ENCODE measurements at regions not wholly inside any gene's neighbourhood (a gene's known extent, or its start where the extent isn't known, plus 50 kb on each side); places are given as distances from the start of the nearest gene placed in this dataset.
"Not testable (repeated sequence)": the region's sequence is repeated elsewhere in the genome, so short reads cannot be mapped to it uniquely, and the experiment has no call there.

GRCh38 chr15:45821390-45821789 lies 186.6 kb downstream of the SQOR start:
- no peak for TF ChIP-seq EZH2 (IDR thresholded peaks at IDR 0.05; ENCODE audit: insufficient read depth, low read length)
- Mint-ChIP-seq H3K27me3 (ENCODE audit: low read depth, unreplicated experiment) (no peaks in the 10 kb centered on the region), H3K27ac (ENCODE audit: unreplicated experiment) (no peak overlapping the region), H3K36me3 (ENCODE audit: low read depth, unreplicated experiment) (no peaks in the 10 kb centered on the region), H3K4me1 (ENCODE audit: low read depth, unreplicated experiment) (no peaks in the 10 kb centered on the region), H3K9me3 (ENCODE audit: unreplicated experiment) (peaks cover 4% of the 10 kb centered on the region), H3K4me3 (ENCODE audit: unreplicated experiment) (no peak overlapping the region)
- Histone ChIP-seq H3K9me3 (ENCODE audit: insufficient read depth, low read depth, low read length) (no peaks in the 10 kb centered on the region), H3K36me3 (ENCODE audit: insufficient read depth, low read length) (no peaks in the 10 kb centered on the region), H3K4me1 (ENCODE audit: insufficient read depth, low read length) (no peaks in the 10 kb centered on the region), H3K4me2 (ENCODE audit: low read length) (no peak overlapping the region), H2AFZ (ENCODE audit: low read depth, low read length) (no peak overlapping the region), H3K9ac (ENCODE audit: low read length) (no peak overlapping the region), H4K20me1 (ENCODE audit: insufficient read depth, low read length) (no peaks in the 10 kb centered on the region), H3K4me3 (ENCODE audit: insufficient read depth, low read depth, low read length) (no peak overlapping the region), H3K27me3 (ENCODE audit: insufficient read depth, low read length) (no peaks in the 10 kb centered on the region), H3K79me2 (ENCODE audit: insufficient read depth, low read length) (no peaks in the 10 kb centered on the region), H3K27ac (ENCODE audit: low read depth, low read length) (no peak overlapping the region)
- FAIRE-seq = no peak
- DNase-seq (ENCODE audit: low read depth) = no peak

GRCh38 chr15:45822968-45823367 lies 188.1 kb downstream of the SQOR start:
- H3K9me3 Mint-ChIP-seq (ENCODE audit: unreplicated experiment); H3K4me2 ChIP-seq (ENCODE audit: low read length); H3K27me3 ChIP-seq (ENCODE audit: insufficient read depth, low read length); H4K20me1 ChIP-seq (ENCODE audit: insufficient read depth, low read length); DNase-seq (ENCODE audit: low read depth); H3K9ac ChIP-seq (ENCODE audit: low read length); FAIRE-seq; H3K4me1 Mint-ChIP-seq (ENCODE audit: low read depth, unreplicated experiment); H3K27ac ChIP-seq (ENCODE audit: low read depth, low read length); H3K36me3 ChIP-seq (ENCODE audit: insufficient read depth, low read length); H3K4me3 ChIP-seq (ENCODE audit: insufficient read depth, low read depth, low read length); H3K79me2 ChIP-seq (ENCODE audit: insufficient read depth, low read length); H3K9me3 ChIP-seq (ENCODE audit: insufficient read depth, low read depth, low read length); H3K27me3 Mint-ChIP-seq (ENCODE audit: low read depth, unreplicated experiment); H2AFZ ChIP-seq (ENCODE audit: low read depth, low read length); H3K27ac Mint-ChIP-seq (ENCODE audit: unreplicated experiment); H3K4me3 Mint-ChIP-seq (ENCODE audit: unreplicated experiment); H3K36me3 Mint-ChIP-seq (ENCODE audit: low read depth, unreplicated experiment); H3K4me1 ChIP-seq (ENCODE audit: insufficient read depth, low read length): not testable (repeated sequence)

GRCh38 chr15:45827275-45827674 lies 192.4 kb downstream of the SQOR start:
- Histone ChIP-seq H3K36me3 (ENCODE audit: insufficient read depth, low read length) (no peaks in the 10 kb centered on the region), H3K9me3 (ENCODE audit: insufficient read depth, low read depth, low read length) (peaks cover 3% of the 10 kb centered on the region), H4K20me1 (ENCODE audit: insufficient read depth, low read length) (no peaks in the 10 kb centered on the region), H3K4me1 (ENCODE audit: insufficient read depth, low read length) (no peaks in the 10 kb centered on the region), H3K79me2 (ENCODE audit: insufficient read depth, low read length) (no peaks in the 10 kb centered on the region), H3K27me3 (ENCODE audit: insufficient read depth, low read length) (no peaks in the 10 kb centered on the region), H3K4me3 (ENCODE audit: insufficient read depth, low read depth, low read length) (no peak overlapping the region), H3K9ac (ENCODE audit: low read length) (no peak overlapping the region), H3K4me2 (ENCODE audit: low read length) (no peak overlapping the region), H3K27ac (ENCODE audit: low read depth, low read length) (no peak overlapping the region), H2AFZ (ENCODE audit: low read depth, low read length) (no peak overlapping the region)
- FAIRE-seq = no peak
- no peak for DNase-seq (ENCODE audit: low read depth)
- H3K4me1 Mint-ChIP-seq (ENCODE audit: low read depth, unreplicated experiment) = no peaks in the 10 kb centered on the region
- no peak overlapping the region for H3K4me3 Mint-ChIP-seq (ENCODE audit: unreplicated experiment)
- H3K9me3 Mint-ChIP-seq (ENCODE audit: unreplicated experiment) = peaks cover 9% of the 10 kb centered on the region
- H3K36me3 Mint-ChIP-seq (ENCODE audit: low read depth, unreplicated experiment) = no peaks in the 10 kb centered on the region
- H3K27ac Mint-ChIP-seq (ENCODE audit: unreplicated experiment) = no peak overlapping the region
- no peaks in the 10 kb centered on the region for H3K27me3 Mint-ChIP-seq (ENCODE audit: low read depth, unreplicated experiment)
- TF ChIP-seq EZH2 (IDR thresholded peaks at IDR 0.05; ENCODE audit: insufficient read depth, low read length) (no peak), CTCF (IDR thresholded peaks at IDR 0.05; ENCODE audit: insufficient read depth, low read depth, low read length) (no peak)

- no peak overlapping the region for H3K27ac Mint-ChIP-seq (ENCODE audit: unreplicated experiment)
Measured at GRCh38 chr15:45827766-45828165, 192.9 kb downstream of the SQOR start.

More at GRCh38 chr15:45827766-45828165, 192.9 kb downstream of the SQOR start:
- no peaks in the 10 kb centered on the region for H3K27me3 Mint-ChIP-seq (ENCODE audit: low read depth, unreplicated experiment)
- Histone ChIP-seq H3K9me3 (ENCODE audit: insufficient read depth, low read depth, low read length) (peaks cover 3% of the 10 kb centered on the region), H3K4me2 (ENCODE audit: low read length) (no peak overlapping the region), H3K27ac (ENCODE audit: low read depth, low read length) (no peak overlapping the region), H3K4me3 (ENCODE audit: insufficient read depth, low read depth, low read length) (no peak overlapping the region), H3K4me1 (ENCODE audit: insufficient read depth, low read length) (no peaks in the 10 kb centered on the region), H3K79me2 (ENCODE audit: insufficient read depth, low read length) (no peaks in the 10 kb centered on the region), H3K9ac (ENCODE audit: low read length) (no peak overlapping the region), H2AFZ (ENCODE audit: low read depth, low read length) (no peak overlapping the region), H3K36me3 (ENCODE audit: insufficient read depth, low read length) (no peaks in the 10 kb centered on the region), H3K27me3 (ENCODE audit: insufficient read depth, low read length) (no peaks in the 10 kb centered on the region), H4K20me1 (ENCODE audit: insufficient read depth, low read length) (no peaks in the 10 kb centered on the region)
- TF ChIP-seq EZH2 (IDR thresholded peaks at IDR 0.05; ENCODE audit: insufficient read depth, low read length) (no peak), CTCF (IDR thresholded peaks at IDR 0.05; ENCODE audit: insufficient read depth, low read depth, low read length) (no peak)
- no peaks in the 10 kb centered on the region for H3K4me1 Mint-ChIP-seq (ENCODE audit: low read depth, unreplicated experiment)
- FAIRE-seq (no peak), DNase-seq (ENCODE audit: low read depth) (no peak)
- H3K9me3 Mint-ChIP-seq (ENCODE audit: unreplicated experiment) = peaks cover 8% of the 10 kb centered on the region
- H3K4me3 Mint-ChIP-seq (ENCODE audit: unreplicated experiment) = no peak overlapping the region
- H3K36me3 Mint-ChIP-seq (ENCODE audit: low read depth, unreplicated experiment) = no peaks in the 10 kb centered on the region

All from astrocyte (in vitro differentiated cells and primary cell).